ENCODE measurements at regions not wholly inside any gene's neighbourhood (a gene's known extent, or its start where the extent isn't known, plus 50 kb on each side); places are given as distances from the start of the nearest gene placed in this dataset.

- peaks cover 14% of the 10 kb centered on the region for H3K9me3 Mint-ChIP-seq
- DNase-seq, result no peak
- TF ChIP-seq CTCF (IDR thresholded peaks at IDR 0.05), result no peak
- H3K27me3 Mint-ChIP-seq (ENCODE audit: low read depth, poor library complexity), result peaks cover 5% of the 10 kb centered on the region
- H3K4me3 Mint-ChIP-seq, result no peak overlapping the region
- no peak overlapping the region for H3K27ac Mint-ChIP-seq
- peaks cover 6% of the 10 kb centered on the region for H3K36me3 Mint-ChIP-seq (ENCODE audit: low read depth)
- peaks cover 34% of the 10 kb centered on the region for H3K4me1 Mint-ChIP-seq
Measured at GRCh38 chr4:42315231-42315630, 82.1 kb upstream of the SHISA3 start.

- no peak for TF ChIP-seq CTCF (IDR thresholded peaks at IDR 0.05)
- Mint-ChIP-seq H3K27ac (no peak overlapping the region), H3K36me3 (ENCODE audit: low read depth) (no peaks in the 10 kb centered on the region), H3K9me3 (peaks cover 14% of the 10 kb centered on the region), H3K27me3 (ENCODE audit: low read depth, poor library complexity) (peaks cover 5% of the 10 kb centered on the region), H3K4me3 (no peak overlapping the region), H3K4me1 (peaks cover 15% of the 10 kb centered on the region)
- no peak for DNase-seq
Measured at GRCh38 chr4:42320822-42321388, 76.4 kb upstream of the SHISA3 start.

- no peaks in the 10 kb centered on the region for H3K36me3 Mint-ChIP-seq (ENCODE audit: low read depth)
- DNase-seq, result no peak
- no peak overlapping the region for H3K4me3 Mint-ChIP-seq
- peaks cover 3% of the 10 kb centered on the region for H3K27me3 Mint-ChIP-seq (ENCODE audit: low read depth, poor library complexity)
- H3K9me3 Mint-ChIP-seq, result peaks cover 10% of the 10 kb centered on the region
- H3K27ac Mint-ChIP-seq, result no peak overlapping the region
- peaks cover 42% of the 10 kb centered on the region for H3K4me1 Mint-ChIP-seq
- no peak for TF ChIP-seq CTCF (IDR thresholded peaks at IDR 0.05)
Measured at GRCh38 chr4:42326040-42326439, 71.2 kb upstream of the SHISA3 start.

GRCh38 chr4:42326524-42326923 lies 70.8 kb upstream of the SHISA3 start:
- Mint-ChIP-seq H3K4me3 (no peak overlapping the region), H3K9me3 (peaks cover 10% of the 10 kb centered on the region), H3K27ac (no peak overlapping the region), H3K36me3 (ENCODE audit: low read depth) (no peaks in the 10 kb centered on the region), H3K27me3 (ENCODE audit: low read depth, poor library complexity) (peaks cover 3% of the 10 kb centered on the region), H3K4me1 (peaks cover 46% of the 10 kb centered on the region)
- no peak for DNase-seq
- TF ChIP-seq CTCF (IDR thresholded peaks at IDR 0.05), result no peak

- DNase-seq, result peak; percentile 14
- Mint-ChIP-seq H3K36me3 (ENCODE audit: low read depth) (no peaks in the 10 kb centered on the region), H3K27ac (peak overlapping the region; percentile 95), H3K4me1 (peaks cover 51% of the 10 kb centered on the region), H3K4me3 (no peak overlapping the region), H3K9me3 (peaks cover 10% of the 10 kb centered on the region), H3K27me3 (ENCODE audit: low read depth, poor library complexity) (peaks cover 3% of the 10 kb centered on the region)
- no peak for TF ChIP-seq CTCF (IDR thresholded peaks at IDR 0.05)
Measured at GRCh38 chr4:42327323-42327722, 70.0 kb upstream of the SHISA3 start.

- Mint-ChIP-seq H3K4me3 (no peak overlapping the region), H3K9me3 (peaks cover 10% of the 10 kb centered on the region), H3K27me3 (ENCODE audit: low read depth, poor library complexity) (peaks cover 8% of the 10 kb centered on the region), H3K36me3 (ENCODE audit: low read depth) (no peaks in the 10 kb centered on the region), H3K4me1 (peaks cover 56% of the 10 kb centered on the region), H3K27ac (no peak overlapping the region)
- no peak for TF ChIP-seq CTCF (IDR thresholded peaks at IDR 0.05)
- DNase-seq, result no peak
Measured at GRCh38 chr4:42328978-42329377, 68.3 kb upstream of the SHISA3 start.

Measured in nephron progenitor cell (in vitro differentiated cells).